ENCODE measurements at regions not wholly inside any gene's neighbourhood (a gene's known extent, or its start where the extent isn't known, plus 50 kb on each side); places are given as distances from the start of the nearest gene placed in this dataset.

DNA sequence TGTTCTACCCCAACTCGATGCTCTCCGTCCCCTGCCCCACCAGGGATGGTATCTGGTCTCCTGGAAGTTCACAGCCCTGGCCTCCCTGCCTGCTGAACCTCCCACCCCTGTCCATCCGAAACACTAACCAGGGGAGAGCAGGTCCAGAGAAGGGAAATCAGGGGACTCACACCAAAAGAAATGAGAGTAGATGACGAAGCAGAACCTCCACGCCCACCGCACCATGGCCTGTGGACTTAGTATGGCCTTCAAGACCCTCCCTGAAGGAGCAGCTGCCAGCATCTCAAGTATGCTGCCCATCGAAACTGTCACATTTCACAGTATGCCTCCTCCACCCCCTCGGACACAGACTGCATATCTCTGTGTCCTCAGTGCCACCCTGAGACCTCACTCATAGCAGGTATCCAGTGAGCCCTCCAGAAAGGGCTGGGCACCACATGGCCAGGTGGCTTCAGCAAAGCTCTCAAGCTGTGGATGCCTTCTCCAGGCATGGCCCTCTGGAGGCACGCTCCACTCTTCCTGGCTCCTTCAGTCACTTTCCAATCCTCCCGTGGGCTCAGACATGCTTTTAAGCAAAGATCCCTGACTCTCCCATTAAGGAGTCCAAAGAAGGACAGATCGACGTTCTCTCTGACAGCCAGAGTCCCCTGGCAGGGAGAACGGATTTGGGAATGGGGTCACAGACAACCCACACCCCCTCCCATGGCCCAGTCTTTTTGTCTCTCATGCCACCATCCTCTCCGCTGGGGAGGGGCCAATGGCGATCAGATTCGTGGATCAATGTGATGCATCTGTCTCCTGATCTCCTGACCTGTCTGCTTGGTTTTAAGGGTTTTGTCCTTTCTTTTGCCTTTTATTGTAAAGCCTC, 158.4 kb downstream of the ANKRD60 start:
- TF ChIP-seq, protein P1, sequence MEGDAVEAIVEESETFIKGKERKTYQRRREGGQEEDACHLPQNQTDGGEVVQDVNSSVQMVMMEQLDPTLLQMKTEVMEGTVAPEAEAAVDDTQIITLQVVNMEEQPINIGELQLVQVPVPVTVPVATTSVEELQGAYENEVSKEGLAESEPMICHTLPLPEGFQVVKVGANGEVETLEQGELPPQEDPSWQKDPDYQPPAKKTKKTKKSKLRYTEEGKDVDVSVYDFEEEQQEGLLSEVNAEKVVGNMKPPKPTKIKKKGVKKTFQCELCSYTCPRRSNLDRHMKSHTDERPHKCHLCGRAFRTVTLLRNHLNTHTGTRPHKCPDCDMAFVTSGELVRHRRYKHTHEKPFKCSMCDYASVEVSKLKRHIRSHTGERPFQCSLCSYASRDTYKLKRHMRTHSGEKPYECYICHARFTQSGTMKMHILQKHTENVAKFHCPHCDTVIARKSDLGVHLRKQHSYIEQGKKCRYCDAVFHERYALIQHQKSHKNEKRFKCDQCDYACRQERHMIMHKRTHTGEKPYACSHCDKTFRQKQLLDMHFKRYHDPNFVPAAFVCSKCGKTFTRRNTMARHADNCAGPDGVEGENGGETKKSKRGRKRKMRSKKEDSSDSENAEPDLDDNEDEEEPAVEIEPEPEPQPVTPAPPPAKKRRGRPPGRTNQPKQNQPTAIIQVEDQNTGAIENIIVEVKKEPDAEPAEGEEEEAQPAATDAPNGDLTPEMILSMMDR (IDR thresholded peaks at IDR 0.05; ENCODE audit: control extremely low read depth in 1 of 3, insufficient read depth in 1 of 3, low read depth in 1 of 3, low read length in 3 of 3), result no peak
- TF ChIP-seq HDAC6 (IDR thresholded peaks at IDR 0.05; ENCODE audit: low read depth, low read length) (no peak), SIN3A (conservative IDR thresholded peaks at IDR 0.05 in 1 of 2, IDR thresholded peaks at IDR 0.05 in 1 of 2; ENCODE audit: low read depth in 1 of 2, low read length in 2 of 2) (no peak), RAD21 (IDR thresholded peaks at IDR 0.05 in 1 of 2, conservative IDR thresholded peaks at IDR 0.05 in 1 of 2; ENCODE audit: low read depth in 2 of 2, low read length in 2 of 2) (no peak), TCF12 (IDR thresholded peaks at IDR 0.05; ENCODE audit: low read depth, low read length) (no peak)

All from H1 (cell line).